Spleen (tissue), 11 donors: ENCODE measurements at regions not wholly inside any gene's neighbourhood (a gene's known extent, or its start where the extent isn't known, plus 50 kb on each side); places are given as distances from the start of the nearest gene placed in this dataset.
"Not testable (repeated sequence)": the region's sequence is repeated elsewhere in the genome, so short reads cannot be mapped to it uniquely, and the experiment has no call there.

Source experiments
- DNase-seq: peaks from one replicate; pipeline ENCODE4 v3.0.0-alpha.2; 2020
- H3K27ac ChIP-seq, 8 donors: fragments of 200-600 bp; sonication (generic) in 7 of 8; 1 replicate in 4 of 8; 2 replicates in 4 of 8; pipeline versions ENCODE4 v1.5.0 to v1.8.0; 2016 to 2021; ENCODE audit warnings: inconsistent platforms in 4 of 8, mild to moderate bottlenecking in 4 of 8, moderate library complexity in 1 of 8
- H3K27me3 ChIP-seq, 7 donors: fragments of 200-600 bp; sonication (generic) in 6 of 7; replicated peaks in 1 of 7; 1 replicate in 4 of 7; 2 replicates in 3 of 7; pipeline versions ENCODE4 v1.5.0 to v1.8.0; 2016 to 2021; ENCODE audit warnings: inconsistent platforms in 3 of 7, mild to moderate bottlenecking in 1 of 7
- H3K36me3 ChIP-seq, 6 donors: fragments of 200-600 bp; sonication (generic) in 5 of 6; 1 replicate in 4 of 6; 2 replicates in 2 of 6; pipeline versions ENCODE4 v1.5.0 to v1.8.0; 2016 to 2021; ENCODE audit warnings: inconsistent platforms in 2 of 6
- H3K4me1 ChIP-seq, 6 donors: fragments of 200-600 bp; sonication (generic) in 5 of 6; 1 replicate in 3 of 6; 2 replicates in 3 of 6; pipeline versions ENCODE4 v1.5.0 to v1.8.0; 2016 to 2021; ENCODE audit warnings: inconsistent platforms in 3 of 6
- H3K4me3 ChIP-seq, 8 donors: fragments of 200-600 bp; sonication (generic) in 7 of 8; 1 replicate in 4 of 8; 2 replicates in 4 of 8; pipeline versions ENCODE4 v1.5.0 to v1.8.0; 2016 to 2021; ENCODE audit warnings: inconsistent platforms in 4 of 8, mild to moderate bottlenecking in 4 of 8, moderate library complexity in 2 of 8
- H3K9me3 ChIP-seq, 8 donors: fragments of 200-600 bp; sonication (generic) in 7 of 8; 1 replicate in 4 of 8; 2 replicates in 4 of 8; pipeline versions ENCODE4 v1.5.0 to v1.8.0; 2016 to 2021; ENCODE audit warnings: inconsistent platforms in 4 of 8
- CTCF ChIP-seq, 11 experiments: fragments of 200-600 bp in 7 of 11; fragments of 450-650 bp in 4 of 11; sonication (generic) in 4 of 11; IDR thresholded peaks in 8 of 11; conservative IDR thresholded peaks in 3 of 11; 1 replicate in 7 of 11; 2 replicates in 4 of 11; pipeline versions ENCODE4 v1.4.0 to v1.8.0; 2016 to 2021; ENCODE audit warnings: antibody characterized with exemption in 11 of 11, inconsistent platforms in 4 of 11, mild to moderate bottlenecking in 1 of 11
- POLR2A ChIP-seq, 3 donors: fragments of 450-650 bp; IDR thresholded peaks; one replicate each; pipeline ENCODE4 v1.5.1; 2017; ENCODE audit warnings: antibody characterized with exemption in 3 of 3, mild to moderate bottlenecking in 1 of 3
- POLR2AphosphoS5 ChIP-seq, 3 donors: sonication (generic); formaldehyde crosslinking; IDR thresholded peaks; one replicate each; pipeline ENCODE4 v1.5.1; 2017; ENCODE audit warnings: antibody characterized with exemption in 3 of 3
- WGBS, 5 donors: extraction: QIAGEN DNeasy Blood & Tissue Kit in 3 of 5; methylation state at CpG; one replicate each; pipeline versions ENCODE4 v1.1.5 to v1.1.7; 2013 to 2018; 5-methylcytosine and 5-hydroxymethylcytosine counted together
- intact Hi-C: fragments of 100-400 bp; cut with DNase I; formaldehyde crosslinking; loops from one replicate; pipeline ENCODE4 v1.15.0; 2023; ENCODE audit warnings: low total_unique reads
- donor health status: healthy with polysubstance abuse.
- donor health status: DM: no; HTN: no; CAD: no; lungs with moderate emphysema.
- donor health status: DM: no; HTN: no; CAD: no.
- donor health status: Bipolar disorder and iron deficiency.
- donor health status: healthy.
- donor health status: DM: no; HTN: no; CAD: no.
- donor health status: DM: yes; HTN: yes; CAD: no.

- Histone ChIP-seq H3K4me3 (no peak overlapping the region), H3K27ac (no peak overlapping the region), H3K4me1 (no peaks in the 10 kb centered on the region), H3K9me3 (no peaks in the 10 kb centered on the region), H3K36me3 (no peaks in the 10 kb centered on the region), H3K27me3 (no peaks in the 10 kb centered on the region)
- WGBS, 5 donors = 75 to 83% (median 77%) methylated on average over 8 of the region's 8 CpGs
- TF ChIP-seq CTCF (IDR thresholded peaks at IDR 0.05 in 8 of 11, conservative IDR thresholded peaks at IDR 0.05 in 3 of 11) (no peak), POLR2A (IDR thresholded peaks at IDR 0.05) (no peak), POLR2AphosphoS5 (IDR thresholded peaks at IDR 0.05) (no peak)
- no peak for DNase-seq
- intact Hi-C loops = no loop called here
Measured at GRCh38 chr16:75862098-75862386, 135.8 kb upstream of the CPHXL start.

GRCh38 chr16:75864243-75864642 lies 138.0 kb upstream of the CPHXL start:
- Histone ChIP-seq H3K27ac (no peak overlapping the region), H3K27me3 (no peaks in the 10 kb centered on the region), H3K36me3 (no peaks in the 10 kb centered on the region), H3K9me3 (no peaks in the 10 kb centered on the region), H3K4me3 (no peak overlapping the region), H3K4me1 (no peaks in the 10 kb centered on the region)
- DNase-seq = no peak
- 72 to 92% (median 80%) methylated on average over 1 of the region's 1 CpG for WGBS, 5 donors
- intact Hi-C loops = no loop called here
- TF ChIP-seq CTCF (IDR thresholded peaks at IDR 0.05 in 8 of 11, conservative IDR thresholded peaks at IDR 0.05 in 3 of 11) = no peak
- no peak for TF ChIP-seq POLR2A (IDR thresholded peaks at IDR 0.05)
- no peak for TF ChIP-seq POLR2AphosphoS5 (IDR thresholded peaks at IDR 0.05)

GRCh38 chr16:75865736-75866135 lies 139.4 kb upstream of the CPHXL start:
- WGBS, 5 donors = 65 to 83% (median 78%) methylated on average over 3 of the region's 3 CpGs
- no peak for TF ChIP-seq CTCF (IDR thresholded peaks at IDR 0.05 in 8 of 11, conservative IDR thresholded peaks at IDR 0.05 in 3 of 11)
- TF ChIP-seq POLR2AphosphoS5 (IDR thresholded peaks at IDR 0.05) = no peak
- no peak for TF ChIP-seq POLR2A (IDR thresholded peaks at IDR 0.05)

GRCh38 chr16:75868636-75869632 lies 142.6 kb upstream of the CPHXL start:
- WGBS, 5 donors = 70 to 72% (median 72%) methylated on average over 9 of the region's 9 CpGs
- no peak for DNase-seq
- intact Hi-C loops = no loop called here

More at GRCh38 chr16:75865736-75866135, 139.4 kb upstream of the CPHXL start:
- Histone ChIP-seq H3K27ac (no peak overlapping the region), H3K27me3 (no peaks in the 10 kb centered on the region), H3K4me1 (no peaks in the 10 kb centered on the region), H3K4me3 (no peak overlapping the region), H3K9me3 (no peaks in the 10 kb centered on the region), H3K36me3 (no peaks in the 10 kb centered on the region)
- intact Hi-C loops = no loop called here
- no peak for DNase-seq

GRCh38 chr16:75881280-75881679 lies 155.0 kb upstream of the CPHXL start:
- intact Hi-C loops, H3K27me3 ChIP-seq, H3K27ac ChIP-seq, H3K4me1 ChIP-seq, H3K36me3 ChIP-seq, H3K4me3 ChIP-seq, DNase-seq: not testable (repeated sequence)
- H3K9me3 ChIP-seq = peaks cover 0 to 12% (median 5%) of the 10 kb centered on the region in 8 donors
- 88 to 90% (median 89%) methylated on average over 3 of the region's 3 CpGs for WGBS, 5 donors

More at GRCh38 chr16:75868636-75869632, 142.6 kb upstream of the CPHXL start:
- TF ChIP-seq POLR2AphosphoS5 (IDR thresholded peaks at IDR 0.05) (no peak), CTCF (IDR thresholded peaks at IDR 0.05 in 8 of 11, conservative IDR thresholded peaks at IDR 0.05 in 3 of 11) (no peak), POLR2A (IDR thresholded peaks at IDR 0.05) (no peak)
- H3K4me3 ChIP-seq = no peak overlapping the region
- H3K36me3 ChIP-seq = no peaks in the 10 kb centered on the region
- H3K27me3 ChIP-seq = no peaks in the 10 kb centered on the region
- H3K9me3 ChIP-seq = no peaks in the 10 kb centered on the region
- no peak overlapping the region for H3K27ac ChIP-seq
- H3K4me1 ChIP-seq = no peaks in the 10 kb centered on the region
